HG02840 (cell line): ENCODE measurements at regions not wholly inside any gene's neighbourhood (a gene's known extent, or its start where the extent isn't known, plus 50 kb on each side); places are given as distances from the start of the nearest gene placed in this dataset.

Source experiments
- ATAC-seq: cut with Tn5 transposase; IDR thresholded peaks from one replicate; pipeline ENCODE4 v1.9.1; 2021; ENCODE audit warnings: mild to moderate bottlenecking, moderate library complexity, moderate number of reproducible peaks; ENCODE audit not compliant: unreplicated experiment, low FRiP score

DNA sequence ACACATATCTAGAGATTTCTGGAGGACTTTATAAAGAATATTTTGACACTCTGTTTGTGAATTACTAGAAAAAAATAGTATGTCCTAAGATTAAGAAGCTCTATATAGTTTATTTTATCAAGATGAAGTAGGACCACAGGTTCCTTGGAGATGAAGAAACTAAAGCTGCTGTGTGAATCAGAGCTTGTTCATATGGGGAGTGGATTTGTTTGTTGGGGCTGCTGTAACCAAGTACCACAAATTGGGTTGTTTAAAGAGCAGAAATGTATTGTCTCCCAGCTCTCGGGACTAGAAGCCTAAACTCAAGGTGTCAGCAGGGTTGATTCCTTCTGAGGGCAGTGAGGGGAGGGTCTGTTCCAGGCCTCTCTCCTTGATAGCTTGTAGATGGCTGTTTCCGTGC lies 270.6 kb upstream of the UMPS start:
- ATAC-seq: no peak

DNA sequence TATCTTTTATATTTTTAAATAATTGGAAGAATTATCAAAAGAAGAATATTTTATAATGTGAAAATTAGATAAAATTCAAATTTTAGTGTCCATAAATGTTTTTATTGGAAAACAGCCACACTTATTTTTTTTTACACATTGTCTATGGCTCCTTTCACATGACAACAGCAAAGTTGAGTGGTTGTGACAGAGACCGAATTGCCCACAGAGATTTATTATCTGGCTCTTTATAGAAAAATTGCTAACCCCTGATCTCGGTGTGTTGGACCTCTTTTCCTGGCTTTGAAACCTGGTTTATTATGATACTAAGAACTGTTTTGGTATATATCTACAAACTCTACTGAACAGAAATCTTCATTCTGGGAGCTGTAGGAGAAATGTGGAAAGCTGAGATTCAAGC lies 269.1 kb upstream of the UMPS start:
- ATAC-seq: no peak

DNA sequence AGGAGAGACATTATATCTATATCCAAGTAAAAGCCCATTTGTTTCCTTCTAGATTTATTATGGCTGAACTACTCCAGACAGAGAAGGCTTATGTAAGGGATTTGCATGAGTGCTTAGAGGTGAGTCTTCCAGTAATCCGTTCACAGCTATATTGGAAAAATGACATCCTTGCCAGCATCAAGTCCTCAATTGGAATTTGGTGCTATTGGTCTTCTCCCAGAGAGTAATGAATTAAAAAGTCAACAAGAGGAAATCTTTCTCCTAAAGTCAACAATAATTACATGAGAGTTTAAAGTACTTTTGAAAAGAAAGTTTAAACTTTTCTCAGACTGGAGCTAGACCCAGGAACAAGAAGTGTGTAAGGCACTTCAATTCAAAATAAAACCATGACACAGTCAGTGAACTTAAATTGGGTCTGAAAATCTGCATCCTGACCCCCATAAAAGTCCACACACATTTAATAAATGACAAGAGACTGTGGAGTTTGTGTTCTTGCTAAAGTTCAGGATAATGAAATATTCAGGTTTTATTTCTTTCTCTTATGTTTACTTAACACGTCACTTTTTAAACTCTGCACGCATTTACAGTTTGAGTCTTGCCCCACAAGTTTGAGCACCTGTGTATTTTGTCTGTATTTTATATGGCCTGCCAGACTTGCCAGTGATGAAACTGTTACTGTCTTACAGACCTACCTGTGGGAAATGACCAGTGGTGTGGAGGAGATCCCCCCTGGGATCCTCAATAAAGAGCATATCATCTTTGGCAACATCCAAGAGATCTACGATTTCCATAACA lies 268.2 kb upstream of the UMPS start:
- ATAC-seq: no peak

DNA sequence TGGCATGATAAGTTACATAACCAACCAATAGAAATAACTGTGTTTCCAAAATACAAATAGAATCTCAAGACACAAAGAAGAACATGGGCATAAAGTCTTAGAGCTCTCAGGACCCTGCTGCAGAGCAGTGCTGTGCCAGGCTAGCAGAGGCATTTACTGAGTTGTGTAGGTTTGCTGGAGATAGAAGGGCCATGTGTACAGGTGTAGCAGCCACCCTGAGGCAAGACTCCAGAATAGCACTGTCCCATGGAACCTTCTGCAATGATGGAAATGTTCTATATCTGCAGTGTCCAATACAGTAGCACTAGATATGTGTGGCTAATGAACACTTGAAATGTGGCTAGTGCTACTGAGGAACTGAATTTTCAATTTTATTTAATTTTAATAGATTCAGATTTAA lies 267.0 kb upstream of the UMPS start:
- ATAC-seq: no peak

DNA sequence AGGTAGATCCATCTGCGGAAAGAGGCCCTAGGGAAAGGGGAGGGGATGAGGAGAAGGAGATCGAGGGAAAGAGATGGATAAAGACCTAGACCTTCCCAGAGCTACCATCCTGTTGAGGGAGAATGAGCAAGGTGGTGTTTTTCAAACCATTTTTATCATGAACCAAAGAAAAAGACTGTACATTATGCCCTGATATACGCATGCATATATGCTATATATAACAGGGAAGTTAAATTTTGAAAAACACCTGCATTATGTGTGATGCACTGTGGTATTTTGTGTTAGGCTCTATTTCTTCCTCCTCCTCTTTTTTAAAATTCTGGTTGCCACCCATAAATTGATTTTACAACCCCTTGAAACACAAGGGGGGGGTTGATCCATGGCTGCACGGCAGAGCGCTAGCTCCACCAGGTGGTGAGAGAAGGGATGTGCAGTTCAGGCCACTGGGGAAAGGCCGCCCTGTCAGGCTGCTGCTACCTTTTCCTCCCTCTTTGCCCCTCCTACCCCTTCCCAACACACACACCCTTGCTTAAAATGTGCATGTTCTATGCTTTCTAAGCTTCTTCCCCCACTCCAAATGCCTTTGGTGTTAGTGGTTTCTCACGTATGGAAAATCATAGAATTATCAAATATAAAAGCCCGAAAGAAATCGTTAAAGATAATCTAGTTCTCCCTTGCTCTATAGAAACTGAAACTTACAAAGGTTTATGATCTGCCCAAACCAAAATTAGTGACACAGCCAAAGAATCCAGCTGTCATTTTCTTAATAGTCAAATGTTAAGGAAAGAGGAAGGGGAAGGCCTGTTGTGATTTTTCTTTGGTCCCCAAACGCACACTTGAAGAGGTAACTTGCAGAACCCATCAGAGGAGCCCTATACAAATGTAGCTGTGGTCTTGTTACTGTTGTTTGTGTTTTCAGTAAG lies 262.0 kb upstream of the UMPS start:
- no peak for ATAC-seq

DNA sequence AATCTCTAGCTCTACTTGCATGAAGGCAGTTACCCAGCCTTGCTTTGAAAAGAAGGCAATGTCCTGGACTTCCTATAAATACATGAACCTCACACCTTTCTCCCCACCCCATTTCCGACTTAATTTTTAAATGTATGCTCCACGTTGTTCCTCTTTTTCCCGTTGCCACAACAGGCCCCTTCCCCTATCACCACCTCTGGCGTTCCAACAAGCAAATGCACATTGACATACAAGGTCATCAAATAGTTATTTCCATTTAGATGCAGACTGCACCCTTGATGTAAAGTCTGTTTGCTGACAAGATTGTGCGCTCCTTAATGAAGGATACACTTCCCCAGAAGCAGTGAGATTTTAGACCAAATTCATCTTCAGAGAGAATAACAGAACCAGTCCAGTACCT lies 260.7 kb upstream of the UMPS start:
- no peak for ATAC-seq

DNA sequence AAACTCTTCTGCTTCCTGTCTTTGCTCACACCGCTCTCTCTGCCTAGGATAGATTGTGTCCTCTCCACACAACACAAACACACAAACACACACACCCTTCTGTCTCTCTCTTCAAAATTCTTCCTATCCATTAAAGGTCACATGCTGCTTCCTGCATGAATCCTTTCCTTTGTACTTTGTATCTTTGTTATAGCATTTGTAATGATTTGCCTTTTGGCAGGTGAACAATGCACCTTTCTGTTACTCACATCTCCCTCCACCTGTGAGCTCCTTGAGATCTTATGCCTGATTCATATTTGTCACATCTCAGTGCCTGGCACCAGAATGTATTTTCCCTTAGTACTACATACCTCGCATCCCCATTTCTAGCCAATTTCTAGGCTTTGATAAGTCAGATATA lies 251.4 kb upstream of the UMPS start:
- ATAC-seq: no peak

DNA sequence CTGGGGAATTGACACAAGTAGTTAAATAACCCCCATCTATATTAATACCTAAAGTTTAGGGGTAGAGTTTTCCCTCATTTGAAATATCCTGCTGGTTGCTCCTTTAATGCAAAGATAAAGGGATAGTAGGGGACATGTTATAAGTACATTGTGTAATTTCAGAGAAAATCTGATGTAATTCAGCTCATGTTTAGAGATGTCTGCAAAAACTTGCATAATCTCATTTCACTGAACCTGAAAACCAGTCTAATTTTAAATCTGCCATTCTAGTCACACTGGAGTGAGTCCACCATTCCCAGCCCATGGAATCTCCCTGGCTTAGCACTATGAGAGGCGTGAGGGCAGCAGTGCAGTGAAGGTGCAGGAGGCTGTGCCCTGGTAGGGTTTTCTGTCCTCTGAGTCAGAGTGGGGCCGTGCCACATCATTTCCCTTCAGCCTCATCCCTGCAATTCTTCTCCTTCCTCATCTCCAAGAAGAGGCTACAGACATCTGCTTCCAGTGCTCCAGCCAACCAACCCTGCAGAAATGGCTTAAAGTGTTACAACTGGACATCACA lies 246.3 kb upstream of the UMPS start:
- no peak for ATAC-seq

DNA sequence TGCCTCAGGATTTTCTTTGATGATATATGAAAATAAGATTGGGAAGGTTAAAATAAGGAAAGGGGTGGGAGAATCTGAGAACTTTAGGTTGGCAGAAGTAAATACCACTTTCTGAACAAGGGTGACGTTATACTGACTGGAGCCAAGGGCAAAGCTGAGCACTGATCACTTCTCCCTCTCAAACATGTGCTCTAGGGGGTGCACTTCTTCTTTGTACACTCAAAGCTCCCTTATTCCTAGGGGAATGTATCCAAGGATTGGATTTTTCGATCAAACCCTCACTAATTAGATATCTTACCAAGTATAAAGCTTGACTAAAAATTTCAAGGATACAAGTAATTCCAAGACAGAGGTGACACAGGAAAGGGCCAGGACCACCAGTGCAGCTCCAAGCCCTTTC lies 243.9 kb upstream of the UMPS start:
- ATAC-seq: no peak

DNA sequence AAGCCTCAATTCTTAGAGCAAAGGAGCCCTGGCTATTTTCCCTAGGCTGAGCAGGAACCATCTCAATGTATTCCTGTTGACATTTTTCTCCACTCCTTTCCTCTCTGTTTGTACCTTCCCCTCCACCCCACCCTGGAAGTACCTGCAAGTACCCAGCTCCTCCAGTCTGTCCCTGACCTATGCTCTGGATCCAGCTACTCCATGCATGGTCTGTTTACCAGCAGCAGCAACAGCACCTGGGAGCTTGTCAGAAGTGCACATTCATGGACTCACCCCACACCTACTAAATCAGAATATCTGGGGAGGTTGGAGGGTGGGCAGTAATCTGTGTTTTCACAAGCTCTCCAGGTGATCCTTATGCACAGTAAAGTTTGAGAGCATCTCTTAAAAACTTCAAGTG lies 240.7 kb upstream of the UMPS start:
- no peak for ATAC-seq

DNA sequence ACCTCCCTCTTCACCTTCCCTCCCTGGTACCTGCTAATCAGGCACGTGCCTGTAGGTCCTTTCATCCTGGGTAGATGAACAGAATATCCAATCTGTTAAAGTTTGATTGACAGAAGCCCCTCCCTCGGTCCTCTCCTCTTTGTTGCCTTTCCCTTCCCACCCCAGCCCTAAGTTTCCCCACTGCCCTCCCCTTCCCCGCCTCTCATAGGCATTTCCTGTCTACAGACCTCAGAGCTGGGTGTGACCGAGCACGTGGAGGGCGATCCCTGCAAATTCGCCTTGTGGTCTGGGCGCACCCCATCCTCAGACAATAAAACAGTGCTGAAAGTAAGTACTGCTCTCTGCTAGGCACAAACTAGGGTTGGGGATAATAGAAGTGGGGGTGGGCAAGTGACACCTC lies 239.2 kb upstream of the UMPS start:
- ATAC-seq: no peak

DNA sequence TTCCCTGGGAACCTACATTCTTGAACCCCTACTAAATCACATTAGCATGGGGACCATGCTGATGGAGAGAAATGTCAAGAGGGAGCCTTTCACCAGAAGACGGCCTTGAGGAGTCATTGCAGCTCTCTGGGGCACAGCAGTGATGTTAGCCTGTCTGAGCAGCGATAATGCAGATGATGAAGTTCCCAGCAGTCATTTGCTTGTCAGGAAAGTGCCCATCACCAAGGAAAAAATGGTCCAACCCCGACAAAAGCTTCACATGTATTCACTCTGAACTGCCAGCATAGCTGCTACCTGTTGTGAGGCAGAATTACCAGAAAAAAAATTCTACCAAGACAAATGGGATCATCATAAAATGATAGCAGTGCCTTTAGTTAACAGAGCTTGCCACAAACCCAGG lies 238.4 kb upstream of the UMPS start:
- no peak for ATAC-seq

DNA sequence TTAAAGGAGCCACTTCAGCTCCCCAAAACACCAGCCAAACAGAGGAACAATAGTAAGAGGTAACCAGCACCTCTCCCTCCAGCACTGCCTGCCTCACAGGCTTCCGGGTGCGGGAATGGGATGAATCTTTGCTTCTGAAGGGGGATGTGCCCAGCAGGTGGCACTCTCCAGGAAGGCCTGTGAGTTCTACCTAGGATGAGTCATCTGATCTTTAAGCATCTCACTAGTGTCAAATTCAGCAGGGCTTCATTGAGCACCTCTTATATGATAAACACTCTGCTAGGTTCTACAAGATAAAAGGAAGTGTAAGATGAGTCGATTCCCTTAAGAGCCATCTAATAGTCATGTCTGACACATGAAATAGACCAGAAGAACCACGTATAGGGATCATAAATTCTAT lies 237.4 kb upstream of the UMPS start:
- no peak for ATAC-seq

DNA sequence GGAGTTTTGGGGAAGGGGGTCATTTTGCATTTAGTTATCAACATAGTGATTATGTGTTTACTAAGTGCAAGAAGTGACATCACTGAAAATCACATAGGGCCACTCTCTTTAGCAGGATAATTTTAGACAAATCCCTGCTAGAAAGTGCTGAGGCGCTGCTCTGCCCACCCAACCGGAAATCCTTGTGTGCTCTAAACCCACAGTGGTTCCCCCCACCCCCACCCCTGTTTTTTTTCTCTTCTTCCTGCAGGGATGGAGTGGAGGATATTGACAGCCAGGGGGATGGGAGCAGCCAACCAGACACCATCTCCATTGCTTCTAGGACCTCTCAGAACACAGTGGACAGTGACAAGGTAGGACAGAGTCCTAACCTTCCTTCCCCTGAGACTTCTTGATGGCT lies 234.2 kb upstream of the UMPS start:
- ATAC-seq: no peak

DNA sequence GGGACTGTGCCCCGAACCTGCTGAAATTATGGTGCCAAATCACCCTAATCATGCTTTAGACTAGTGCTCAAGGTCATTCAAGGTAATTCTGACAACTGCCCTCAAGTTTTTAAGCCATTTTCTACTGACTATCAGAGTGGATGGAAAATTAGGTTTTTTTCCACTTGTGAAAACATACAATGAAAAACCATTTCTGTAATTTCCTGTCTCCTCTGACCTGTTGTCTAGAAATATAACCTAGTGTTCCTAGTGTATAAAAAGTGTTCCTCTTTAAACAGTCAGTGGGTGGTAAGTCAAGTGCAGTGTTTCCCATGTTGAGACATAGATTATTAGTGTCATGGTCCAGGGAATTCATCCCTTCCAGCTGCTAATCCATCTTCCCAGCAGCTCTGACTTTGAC lies 232.8 kb upstream of the UMPS start:
- ATAC-seq: no peak

DNA sequence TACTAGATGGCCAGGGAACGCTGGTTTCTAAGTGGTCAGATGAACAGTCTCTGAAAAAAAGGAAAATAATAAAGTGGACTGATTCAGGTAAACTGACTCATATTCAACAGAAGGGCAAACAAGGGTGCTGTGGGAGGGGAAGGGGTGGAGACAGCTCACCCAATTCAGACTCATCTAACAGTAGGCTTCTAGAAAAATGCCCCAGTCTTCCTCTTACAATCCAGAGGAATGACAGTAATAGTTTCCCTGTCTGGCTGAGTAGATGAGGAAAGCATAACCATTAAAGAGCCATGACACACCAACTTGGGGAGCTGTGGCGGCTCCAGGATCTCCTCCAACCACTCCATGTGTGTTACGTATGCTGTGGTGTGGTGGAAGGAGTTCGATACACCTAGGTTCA lies 231.4 kb upstream of the UMPS start:
- no peak for ATAC-seq

DNA sequence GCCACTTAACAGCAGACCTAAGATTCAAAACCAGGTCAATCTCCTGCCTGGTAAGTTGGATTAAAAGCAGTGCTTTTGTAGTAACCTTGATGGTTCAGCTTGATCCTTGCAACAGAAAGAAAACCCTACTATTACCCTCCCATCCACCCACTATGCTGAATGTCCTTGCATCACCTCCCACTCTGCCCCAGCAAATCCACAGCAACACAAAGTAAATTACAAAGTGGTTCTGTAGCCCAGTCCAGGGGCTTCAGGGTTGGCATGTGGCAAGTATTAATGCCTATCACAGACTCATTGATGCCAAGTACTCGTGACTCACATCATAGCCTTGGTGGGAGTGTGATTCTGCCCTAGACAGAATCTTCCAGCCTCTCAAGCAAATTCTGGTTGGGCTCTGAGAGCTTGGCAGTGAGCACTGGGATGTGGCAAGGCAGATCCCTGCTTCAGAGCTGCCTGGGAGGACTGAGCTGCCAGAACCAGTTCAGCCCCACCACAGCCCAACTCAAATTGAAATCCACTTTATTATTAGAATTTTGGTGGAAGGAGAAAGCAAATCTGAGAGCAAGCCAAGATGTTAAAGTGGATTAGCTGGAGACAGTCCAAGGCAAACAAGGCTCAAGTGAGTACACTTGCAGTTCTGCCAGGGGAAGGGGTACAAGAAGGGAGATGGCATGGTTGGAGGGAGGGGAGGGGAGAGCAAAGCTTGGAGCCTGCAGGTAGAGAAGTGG lies 225.8 kb upstream of the UMPS start:
- ATAC-seq: no peak

DNA sequence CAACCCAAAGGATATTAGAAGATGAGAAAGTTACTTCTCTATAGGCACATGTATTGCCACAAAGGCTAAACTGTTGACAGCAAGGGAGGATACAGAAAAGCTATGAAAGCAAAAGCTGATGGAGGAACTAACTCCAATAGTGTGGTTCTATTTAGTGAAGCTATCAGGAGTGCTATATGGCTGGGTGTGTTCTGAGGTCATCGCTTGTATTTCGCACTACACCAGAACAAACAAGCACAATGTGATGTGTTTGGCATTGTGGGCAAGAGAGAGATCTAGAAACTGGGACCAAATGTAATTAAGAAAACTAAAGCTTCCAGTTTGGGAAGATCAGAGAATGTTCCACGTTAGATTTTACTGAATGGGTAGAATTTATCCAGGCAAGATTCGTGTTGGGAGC lies 220.4 kb upstream of the UMPS start:
- no peak for ATAC-seq

DNA sequence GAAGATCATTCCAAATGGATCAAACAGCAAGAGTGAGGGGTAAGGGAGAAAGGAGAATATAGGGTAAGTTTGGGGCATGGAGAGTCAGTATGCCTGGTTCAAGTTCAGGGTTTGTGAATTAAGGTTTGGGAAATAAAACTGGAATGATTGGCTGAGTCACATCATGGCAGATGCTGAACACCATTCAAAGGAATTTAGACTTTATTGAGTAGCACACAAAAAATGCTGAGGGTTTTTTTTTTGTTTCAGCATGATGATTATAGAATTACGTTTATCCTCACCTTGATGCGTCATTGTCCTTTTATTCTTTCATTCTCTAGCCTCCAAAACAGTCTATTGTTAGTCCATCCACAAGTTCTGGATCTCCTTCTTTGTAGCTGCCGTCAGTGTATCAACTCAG lies 220.0 kb upstream of the UMPS start:
- no peak for ATAC-seq

DNA sequence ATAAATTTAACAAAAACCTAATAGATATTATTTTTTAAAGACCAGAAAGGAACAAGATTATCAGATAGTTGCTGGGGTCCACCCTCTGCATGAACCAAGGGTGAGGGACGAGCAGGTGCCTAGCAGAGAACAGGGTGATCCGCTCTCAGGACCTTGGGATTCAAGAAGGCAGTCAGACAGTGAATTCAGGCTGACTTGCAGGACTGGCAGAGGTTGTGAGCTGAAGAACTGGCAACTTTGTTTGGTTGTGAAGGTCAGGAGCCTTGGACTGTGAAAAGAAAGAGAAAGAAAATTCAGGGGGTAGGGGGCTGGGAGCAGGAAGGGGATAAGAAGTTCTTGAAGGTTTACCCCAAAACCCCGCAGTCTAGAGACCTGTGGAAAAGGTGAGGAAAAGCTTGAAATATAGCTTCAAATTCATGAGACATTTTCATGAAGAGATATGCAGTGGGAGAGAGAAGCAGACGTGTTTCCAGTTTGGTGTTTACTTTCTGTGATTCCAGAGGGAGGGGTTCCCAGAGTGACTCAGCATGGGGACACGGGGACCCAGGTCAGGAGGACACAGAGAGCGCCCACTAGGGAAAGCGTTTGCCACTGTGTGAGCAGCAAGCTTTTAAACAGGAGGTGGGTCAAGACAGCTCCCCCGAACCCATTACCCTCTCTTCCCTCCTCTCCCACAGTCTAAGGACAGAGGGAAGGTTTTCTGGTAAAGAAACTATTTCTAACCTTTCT lies 217.2 kb upstream of the UMPS start:
- ATAC-seq: no peak
